Hematopoietic multipotent progenitor cell treated with erythropoietin and hydrocortisone succinate and interleukin-3 and kit ligand, for 17 days (in vitro differentiated cells): ENCODE measurements at regions not wholly inside any gene's neighbourhood (a gene's known extent, or its start where the extent isn't known, plus 50 kb on each side); places are given as distances from the start of the nearest gene placed in this dataset.

Experiments
- DNase-seq: peaks from one replicate; pipeline ENCODE4 v3.0.0-alpha.2; 2015; ENCODE audit warnings: low spot score

DNA sequence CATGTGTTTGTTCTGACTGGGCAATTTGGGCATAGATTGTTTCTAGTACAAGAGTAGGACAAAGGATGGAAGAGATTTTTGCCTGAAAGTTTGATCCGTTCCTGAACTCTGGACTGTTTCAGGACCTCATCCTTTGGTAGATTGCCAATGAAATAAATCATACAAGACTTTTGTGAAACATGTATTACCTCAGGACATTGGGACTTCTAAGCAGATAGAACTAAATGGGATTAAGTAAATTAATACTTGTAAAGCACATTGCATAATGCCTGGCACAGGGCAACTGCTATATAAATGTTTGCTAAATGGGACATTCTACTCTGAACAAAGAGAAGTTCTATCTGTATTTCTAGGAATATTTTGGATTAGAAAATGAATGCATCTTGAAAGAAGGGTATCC, 164.8 kb upstream of the RPS6KA3 start:
- DNase-seq: no peak

DNA sequence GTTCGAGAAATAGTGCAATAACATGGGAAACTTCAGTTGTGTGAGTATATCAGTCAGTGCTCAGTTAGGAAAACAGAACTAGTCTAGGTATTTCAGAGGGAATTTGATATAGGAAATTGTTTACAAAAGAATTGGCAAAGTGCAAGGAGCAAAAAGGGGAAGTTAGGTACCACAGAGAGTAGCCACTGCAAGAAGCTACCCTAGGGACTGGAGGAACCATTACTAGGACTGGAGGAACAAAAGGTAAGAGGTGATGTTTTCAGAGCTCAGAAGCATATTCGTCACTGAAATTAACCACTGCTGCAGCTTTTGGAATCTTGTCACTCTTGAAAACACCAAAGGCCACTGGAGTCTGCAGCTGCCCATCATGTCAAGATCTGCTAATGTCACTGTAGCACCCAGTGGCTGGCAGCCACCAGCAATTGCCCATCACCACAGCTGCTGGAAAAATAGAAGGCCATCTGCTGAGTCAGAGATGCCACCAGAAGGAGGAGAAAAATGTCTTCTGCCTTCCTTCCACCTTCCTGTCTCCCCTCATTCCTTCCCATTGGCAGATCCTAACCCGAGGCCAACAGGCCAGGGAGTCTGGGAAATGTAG, 160.6 kb upstream of the RPS6KA3 start:
- no peak for DNase-seq

DNA sequence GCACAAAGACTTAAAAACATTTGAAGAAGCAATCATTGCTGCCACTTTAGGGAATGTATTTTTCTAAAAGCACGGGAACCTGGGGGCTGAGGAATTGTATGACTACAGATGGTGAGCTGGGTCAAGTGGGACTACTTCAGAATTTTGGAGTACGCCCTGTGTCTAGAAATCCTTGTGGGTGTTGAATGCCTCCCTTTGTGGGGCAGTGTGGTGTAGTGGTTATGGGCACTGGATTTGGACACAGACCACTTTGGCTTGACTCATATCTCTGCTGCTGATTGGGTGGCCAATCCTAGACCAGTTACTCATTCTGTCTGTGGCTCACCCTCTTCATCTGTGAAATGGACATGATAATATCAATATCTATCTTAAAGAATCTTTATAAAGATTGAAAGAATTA, 155.0 kb upstream of the RPS6KA3 start:
- no peak for DNase-seq

DNA sequence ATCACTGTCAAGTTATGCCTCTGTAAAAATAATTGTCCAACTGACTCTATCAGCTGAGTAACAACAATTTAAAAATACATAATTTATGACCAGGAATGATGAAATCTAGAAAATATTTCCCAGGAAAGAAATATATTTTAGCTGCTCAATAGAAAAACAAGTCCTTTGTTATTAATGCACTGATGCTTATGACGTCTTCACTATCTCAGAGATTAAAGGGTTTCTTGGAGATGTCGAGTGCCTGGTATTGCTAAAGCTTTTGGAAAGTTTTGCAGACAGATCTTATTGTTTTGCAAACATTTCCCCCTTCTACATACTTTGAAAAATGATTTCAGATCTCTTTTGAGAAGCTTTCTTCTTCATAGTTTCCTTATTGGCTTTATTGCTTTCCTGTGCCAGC, 154.6 kb upstream of the RPS6KA3 start:
- DNase-seq: no peak

DNA sequence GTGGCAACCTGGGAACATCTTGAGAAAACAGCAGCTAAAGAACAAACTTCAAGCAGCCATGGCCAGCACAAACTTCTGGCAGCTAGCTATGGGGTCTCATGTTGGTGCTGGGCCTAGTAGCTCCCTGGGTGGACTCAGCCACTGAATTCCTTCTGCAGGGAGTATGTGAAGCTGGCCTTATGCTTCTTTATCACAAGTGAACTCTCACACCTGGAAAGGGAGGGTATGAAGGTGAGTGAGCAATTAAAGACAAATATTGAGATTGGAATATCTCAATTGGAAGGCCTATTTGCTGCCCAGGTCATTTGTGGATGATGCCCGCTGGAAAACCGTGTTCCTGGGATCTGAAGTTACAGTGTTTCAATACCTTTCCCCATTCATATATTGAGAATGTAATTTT, 153.3 kb upstream of the RPS6KA3 start:
- DNase-seq: no peak

DNA sequence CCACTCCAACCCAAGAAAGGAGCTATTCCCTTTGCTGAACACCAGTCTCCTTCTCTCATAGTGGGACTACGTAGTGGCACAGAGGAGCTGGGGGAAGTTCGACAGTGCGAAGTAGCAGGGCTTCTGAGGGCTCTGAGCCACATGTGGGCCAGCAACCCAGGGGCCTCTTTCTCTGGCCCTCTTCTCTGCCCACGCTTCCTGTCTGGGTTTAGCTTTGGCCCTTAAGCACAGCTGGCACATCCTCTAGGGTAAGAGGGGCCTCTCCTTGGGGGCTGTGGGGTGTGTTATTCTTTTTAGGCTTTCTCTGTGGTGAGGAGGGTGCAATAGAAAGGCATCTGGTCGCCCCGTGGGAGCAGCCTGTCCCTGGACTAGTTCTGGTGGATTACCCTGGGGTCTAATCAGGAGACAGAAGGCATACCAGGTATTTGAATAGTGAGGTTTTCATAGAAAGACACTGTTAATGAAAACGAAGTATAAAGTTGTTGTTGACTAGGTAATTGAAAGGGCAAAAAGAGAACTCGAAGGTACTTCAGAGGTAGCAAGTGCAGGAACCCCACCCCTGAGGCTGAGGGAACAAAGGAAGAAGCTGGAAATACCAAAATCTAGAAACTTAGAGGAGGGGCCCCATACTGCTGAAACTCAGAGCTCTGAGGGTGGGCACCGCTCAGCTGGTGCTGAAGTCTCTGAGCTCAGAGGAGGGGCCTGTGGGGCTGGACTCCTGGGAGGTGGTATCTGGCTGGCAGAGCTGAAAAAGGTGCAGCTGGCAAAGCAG, 151.9 kb upstream of the RPS6KA3 start:
- DNase-seq: no peak

DNA sequence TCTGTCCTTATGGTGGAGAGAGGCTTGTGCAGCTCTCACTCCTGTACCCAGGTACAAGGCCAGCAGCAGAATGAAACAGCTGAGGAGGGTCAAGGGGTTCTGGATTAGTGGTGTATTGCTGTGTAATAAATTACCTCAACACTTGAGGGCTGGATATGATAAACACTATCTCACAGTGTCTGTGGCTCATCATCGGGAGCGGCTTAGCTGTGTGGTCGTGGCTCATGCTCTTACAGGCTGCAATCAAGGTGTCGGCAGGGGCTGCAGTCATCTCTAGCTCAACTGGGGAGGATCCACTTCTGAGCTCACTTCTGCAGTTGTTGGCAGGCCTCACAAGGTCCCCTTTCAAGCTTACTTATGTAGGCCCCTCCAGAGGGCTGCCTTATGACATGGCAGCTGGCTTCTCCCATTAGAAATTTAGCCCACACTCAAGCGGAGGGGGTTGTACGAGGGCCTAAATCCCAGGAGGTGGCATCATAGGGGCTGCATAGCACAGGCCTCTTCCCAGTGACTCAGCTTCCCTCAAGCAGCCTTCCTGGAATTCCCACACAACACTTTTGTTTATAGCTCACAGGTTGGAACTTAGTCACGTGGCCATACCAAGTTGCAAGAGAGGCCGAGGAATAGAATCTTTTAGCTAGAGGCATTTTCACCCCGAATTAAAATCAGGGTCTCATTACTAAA, 148.2 kb upstream of the RPS6KA3 start:
- DNase-seq: no peak

DNA sequence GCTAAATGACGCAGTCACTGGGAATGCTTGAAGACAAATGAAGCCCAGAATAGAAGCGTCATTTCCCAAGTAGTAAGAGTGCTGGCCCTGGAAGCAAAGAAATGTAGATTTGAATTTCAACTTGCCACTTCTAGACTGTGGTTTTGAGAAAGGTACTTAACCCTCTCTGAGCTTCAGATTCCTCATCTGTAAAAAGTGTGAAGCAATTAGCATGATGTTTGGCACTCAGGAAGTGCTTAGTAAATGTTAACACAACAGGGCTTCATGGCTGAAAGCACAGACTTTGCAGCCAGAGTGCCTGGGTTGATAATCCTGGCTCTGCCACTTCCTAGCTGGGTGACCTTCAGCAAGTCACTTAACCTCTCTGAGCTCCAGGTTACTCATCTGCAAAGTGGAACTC, 147.4 kb upstream of the RPS6KA3 start:
- no peak for DNase-seq

DNA sequence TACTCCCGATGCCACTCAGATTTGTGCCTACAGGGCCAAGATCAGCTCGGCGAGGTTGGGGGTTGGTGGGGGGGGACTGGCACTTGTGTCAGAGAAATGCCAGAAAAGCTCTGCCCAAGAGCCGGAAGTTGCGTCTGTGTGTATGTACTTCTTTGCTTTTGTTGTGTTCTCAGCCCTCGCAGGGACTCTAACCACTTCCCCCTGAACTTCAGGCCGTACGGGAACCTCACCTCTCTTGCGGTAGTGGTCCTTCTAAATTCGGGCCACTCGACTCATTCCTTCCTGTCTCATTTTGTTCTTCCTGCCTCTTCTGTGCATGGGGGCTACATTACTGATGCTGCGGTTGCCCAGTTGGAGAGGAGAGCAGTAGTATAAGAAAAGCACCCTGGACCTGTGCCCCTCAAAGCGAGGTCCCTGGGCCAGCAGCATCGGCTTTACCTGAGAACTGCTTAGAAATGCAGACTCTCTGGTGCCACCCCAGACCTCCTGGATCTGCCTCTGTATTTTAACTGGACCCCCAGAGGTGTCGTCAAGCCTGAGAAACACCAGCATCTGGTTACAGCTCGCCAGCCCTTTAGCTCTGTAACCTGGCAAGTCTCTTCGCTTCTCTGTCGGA, 146.3 kb upstream of the RPS6KA3 start:
- no peak for DNase-seq

DNA sequence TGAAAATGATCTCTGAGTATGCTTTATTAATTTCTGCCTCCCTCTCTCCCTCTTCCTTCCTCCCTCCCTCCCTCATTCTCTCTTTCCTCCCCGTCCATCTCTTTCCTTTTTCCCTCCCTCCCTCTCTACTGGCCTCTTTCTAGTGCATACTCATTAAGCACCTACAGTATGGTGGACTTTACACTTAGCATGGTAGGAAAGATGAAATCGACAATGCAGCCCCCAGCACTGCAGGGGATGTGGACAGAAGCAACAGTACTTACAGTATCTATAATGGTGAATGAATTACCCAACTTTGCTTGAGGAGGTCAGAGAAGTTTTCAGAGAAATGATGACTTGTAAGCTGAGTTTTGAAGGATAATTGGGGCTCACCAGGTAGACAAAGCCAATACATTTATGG, 143.8 kb upstream of the RPS6KA3 start:
- no peak for DNase-seq

DNA sequence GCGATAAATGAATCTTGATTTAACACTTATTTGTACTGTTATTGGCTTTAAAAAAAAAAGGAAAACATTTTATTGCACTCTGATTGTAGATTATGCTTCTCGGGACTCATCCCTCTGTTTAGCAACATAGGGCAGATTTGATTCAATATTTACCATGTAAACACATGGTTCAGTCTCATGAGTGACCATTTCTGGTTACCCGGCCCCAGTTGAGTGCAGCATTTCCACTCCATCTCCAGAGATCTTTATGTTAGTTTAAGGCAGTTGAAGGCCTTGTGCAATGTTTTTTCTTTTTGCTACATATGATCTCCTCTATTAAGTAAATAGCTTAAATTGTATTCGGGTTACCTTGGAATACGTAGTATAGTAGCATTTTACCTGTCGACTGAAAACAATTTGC, 143.3 kb upstream of the RPS6KA3 start:
- DNase-seq: no peak

DNA sequence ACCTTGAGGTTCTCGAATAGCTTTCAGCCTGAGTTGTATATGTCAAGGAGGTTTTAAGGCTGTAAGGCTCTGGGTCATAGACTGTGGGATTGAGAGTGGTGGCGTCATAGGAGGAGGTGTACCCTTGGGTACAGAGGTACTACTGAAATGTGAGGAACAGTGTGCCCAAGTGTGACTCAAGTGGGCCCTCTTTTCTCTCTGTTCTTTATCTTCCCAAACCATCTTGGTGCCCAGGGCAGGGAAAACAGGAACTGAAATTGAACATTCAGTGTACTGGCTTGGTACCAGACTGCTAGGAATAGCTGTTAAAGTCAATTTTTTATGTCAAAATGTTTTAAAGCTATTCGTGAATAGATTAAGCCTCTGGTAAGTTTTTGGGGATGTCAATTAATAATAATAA, 136.2 kb upstream of the RPS6KA3 start:
- no peak for DNase-seq

DNA sequence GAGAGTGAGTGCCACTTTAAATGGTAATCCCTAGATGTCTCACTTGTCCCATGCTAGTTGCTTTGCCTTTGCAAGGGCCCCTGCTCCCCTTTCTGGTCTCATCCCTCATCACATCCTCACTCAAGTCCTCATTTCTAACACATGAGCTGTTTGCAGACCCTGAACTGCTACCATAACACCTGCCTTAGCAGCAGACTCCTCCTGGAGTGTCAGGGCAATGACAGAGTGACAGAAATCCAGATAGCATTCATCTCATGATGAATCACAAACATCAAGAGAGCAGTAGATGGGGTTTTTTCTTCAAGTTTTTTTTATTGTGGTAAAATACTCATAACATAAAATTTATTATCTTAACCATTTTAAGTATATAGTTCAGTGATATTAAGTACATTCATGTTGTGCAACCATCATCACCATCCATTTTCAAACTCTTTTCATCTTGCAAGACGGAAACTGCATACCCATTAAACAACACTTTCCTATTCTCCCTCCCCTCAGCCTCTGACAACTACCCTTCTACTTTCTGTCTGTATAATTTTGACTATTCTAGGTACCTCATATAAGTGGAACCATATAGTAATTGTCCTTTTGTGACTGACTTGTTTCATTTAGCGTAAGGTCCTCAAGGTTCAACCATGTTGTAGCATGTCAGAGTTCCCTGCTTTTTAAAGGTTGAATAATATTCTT, 133.2 kb upstream of the RPS6KA3 start:
- DNase-seq: no peak

DNA sequence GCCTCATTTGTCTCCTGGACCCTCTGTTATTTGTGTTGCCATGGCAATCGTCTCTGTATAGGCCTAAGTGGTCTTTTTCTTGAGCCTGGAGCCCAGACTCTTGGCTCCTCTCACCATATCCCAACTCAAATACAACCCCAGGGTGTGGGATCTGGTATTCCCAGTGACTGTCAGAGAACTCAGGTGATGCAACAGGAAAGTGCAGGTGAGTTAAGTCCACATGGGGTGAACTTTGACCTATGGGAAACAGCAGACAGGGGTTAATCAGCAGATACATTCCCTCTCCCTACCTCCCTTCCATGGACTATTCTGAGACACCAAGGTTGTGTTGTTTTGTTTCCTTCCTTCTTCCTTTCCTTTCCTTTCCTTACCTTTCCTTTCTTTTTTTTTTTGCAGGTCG, 130.9 kb upstream of the RPS6KA3 start:
- DNase-seq: no peak

DNA sequence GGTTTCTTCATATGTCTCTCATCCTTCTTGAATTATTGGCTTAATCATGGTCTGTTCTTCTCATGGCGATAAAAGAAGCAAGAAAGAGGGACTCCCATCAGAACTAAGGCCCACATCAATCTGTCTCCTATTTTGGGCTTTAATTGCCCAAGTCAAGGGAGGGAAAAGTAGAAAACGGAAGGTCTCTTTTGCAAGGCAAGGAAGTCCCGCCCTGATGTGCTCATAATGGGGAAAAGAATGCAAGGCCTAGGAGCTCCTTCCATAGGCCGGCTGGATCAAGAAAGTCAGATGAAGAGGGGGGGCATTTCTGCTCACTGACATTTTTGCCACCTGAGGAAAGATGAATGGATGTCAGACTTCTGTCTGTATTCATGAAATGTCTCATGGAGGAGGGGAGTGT, 127.7 kb upstream of the RPS6KA3 start:
- no peak for DNase-seq

DNA sequence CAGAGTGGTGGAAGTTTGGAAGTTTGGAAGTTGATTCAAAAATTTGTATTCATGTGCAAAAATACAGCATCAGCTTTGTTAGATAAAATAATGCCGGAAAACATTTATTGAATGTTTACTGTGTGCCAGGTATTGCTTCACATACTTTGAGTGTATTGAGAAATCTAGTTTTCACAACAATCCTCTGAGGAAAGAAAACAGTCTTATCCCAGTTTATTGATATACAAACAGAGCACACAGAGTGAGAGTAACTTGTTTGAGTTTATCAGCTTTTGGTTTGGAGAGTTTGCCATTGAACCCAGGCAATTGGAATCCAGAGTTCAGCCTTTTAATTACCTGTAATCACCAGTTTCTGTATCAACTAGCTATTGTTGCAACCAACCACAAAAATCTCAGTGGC, 127.2 kb upstream of the RPS6KA3 start:
- no peak for DNase-seq

DNA sequence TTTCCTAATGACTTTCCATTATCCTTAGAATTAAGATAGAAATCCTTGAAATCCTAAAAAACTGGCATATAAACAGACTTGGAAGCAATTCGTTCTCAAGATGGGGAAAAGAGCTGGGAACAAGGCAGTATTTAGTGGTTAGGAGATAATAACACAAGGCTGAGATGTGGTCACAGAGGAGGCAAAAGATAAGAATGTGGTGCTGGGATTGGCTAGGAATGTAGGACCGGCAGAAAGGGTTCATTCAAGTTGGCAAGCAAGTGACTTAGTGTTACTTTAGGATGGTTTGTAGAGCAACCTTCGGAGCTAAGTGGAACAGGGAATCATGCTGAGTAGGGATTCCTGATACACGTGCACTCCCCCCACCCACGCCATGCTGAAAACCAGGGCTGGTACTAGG, 121.9 kb upstream of the RPS6KA3 start:
- no peak for DNase-seq

DNA sequence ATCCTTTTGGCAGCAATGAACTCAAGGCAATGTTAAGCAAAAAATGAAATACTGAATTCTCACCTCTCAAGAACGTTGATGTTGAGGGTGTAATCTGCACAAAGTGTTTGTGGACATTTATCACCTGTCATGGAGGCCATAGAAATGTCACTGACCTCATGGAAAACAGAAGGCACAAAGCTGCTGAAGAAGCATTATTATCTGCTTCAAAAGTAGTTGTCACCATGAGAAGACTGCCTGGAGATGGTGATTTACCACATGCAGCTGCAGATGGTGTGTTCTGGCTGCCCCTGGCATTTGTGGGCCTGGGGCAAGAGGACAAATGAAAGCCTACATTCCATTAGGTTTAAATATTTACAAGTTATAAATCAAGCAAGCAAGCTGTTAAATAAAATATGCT, 116.8 kb upstream of the RPS6KA3 start:
- DNase-seq: no peak

DNA sequence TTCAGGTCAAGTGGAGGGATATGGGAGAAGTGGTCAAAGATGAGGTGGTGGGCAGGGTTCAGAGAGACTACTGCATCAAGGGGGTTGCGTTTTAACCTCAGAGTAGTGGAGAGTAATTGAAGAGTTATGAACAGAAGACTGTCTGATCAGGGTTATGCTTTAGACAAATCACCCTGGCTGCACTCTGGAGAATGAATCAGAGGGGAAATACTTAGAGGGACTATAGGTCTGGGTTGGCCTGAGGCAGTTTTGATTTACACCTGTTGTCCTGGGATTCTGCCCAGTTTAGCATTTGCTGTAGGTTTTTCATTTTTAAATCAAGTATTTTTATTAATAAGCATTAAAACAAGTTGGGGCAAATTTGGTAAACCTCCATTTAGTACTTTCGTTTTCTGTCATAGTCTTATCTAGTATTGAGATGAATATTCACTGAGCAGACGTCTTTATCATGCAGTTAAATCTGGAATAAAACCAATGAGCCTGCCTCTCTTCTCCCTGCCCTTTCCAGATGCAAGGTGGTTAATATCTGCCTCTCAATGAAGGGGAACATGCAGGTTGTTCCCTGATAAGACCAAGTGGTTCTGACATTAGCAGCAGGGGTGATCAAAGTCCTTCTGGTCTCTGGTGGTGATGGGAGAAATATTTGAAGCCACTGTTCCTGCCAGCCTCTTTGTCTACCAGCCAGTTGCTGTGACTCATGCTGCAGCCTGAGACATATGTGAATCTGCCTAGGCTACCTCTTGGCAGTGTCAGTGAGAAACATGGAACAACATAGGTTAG, 116.0 kb upstream of the RPS6KA3 start:
- DNase-seq: no peak

DNA sequence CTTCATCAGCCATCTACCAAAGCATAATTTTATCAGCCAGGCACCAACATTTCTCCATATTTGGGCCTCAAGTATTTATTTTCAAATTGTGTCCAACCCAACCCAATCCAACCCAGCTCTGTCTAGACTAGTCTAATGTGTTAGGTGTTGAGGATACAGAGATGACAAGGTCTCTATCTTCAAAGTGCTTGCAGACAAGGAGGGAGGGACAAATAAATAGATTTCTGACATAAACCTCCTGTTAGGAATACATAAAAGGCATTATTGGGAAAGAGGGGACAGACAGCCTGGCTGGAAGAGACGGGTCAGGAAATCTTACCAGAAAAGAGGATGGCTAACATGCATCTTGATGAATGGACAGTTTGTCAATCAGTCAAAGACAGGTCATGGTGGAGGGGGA, 115.4 kb upstream of the RPS6KA3 start:
- DNase-seq: no peak

DNA sequence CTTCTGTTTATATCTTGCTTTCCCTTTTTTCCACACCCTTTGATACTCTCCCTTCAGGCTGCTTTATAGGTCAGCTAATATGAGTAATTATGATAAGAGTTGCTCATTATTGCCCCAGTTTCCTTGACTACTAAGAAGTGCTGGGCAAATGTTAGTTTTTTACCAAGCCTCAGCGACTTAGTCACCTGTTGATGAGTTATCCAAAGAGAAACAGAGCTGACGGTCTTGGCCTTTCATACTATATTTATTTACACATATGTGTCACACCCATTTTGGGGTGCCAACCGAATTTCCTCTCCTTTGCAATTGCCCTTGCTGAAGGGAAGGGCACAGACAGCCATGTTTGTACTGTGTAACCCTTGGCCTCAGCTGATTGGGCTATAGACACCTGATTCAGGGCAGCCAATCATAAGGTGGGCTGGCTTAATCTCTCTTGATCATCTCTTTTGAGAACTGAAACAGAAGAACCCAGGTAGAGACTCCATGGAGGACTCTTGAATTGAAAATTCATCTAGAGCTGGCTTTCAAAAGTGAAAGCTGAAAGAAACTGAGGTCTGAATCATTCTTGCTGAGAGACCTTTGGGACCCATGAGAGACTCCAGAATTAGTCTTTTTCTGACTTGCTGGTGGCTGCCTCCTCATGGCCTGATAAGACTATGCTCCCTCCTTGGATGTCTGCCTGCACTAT, 111.7 kb upstream of the RPS6KA3 start:
- no peak for DNase-seq
